GM19328 (cell line): ENCODE measurements at regions not wholly inside any gene's neighbourhood (a gene's known extent, or its start where the extent isn't known, plus 50 kb on each side); places are given as distances from the start of the nearest gene placed in this dataset.
A peak's percentile ranks its signal among the peaks of the same experiment; 100 is the strongest.
"Not testable (repeated sequence)": the region's sequence is repeated elsewhere in the genome, so short reads cannot be mapped to it uniquely, and the experiment has no call there.

ENCODE experiments used
- ATAC-seq: cut with Tn5 transposase; IDR thresholded peaks from one replicate; pipeline ENCODE4 v1.9.1; 2021; ENCODE audit warnings: mild to moderate bottlenecking, moderate library complexity; ENCODE audit not compliant: unreplicated experiment

DNA sequence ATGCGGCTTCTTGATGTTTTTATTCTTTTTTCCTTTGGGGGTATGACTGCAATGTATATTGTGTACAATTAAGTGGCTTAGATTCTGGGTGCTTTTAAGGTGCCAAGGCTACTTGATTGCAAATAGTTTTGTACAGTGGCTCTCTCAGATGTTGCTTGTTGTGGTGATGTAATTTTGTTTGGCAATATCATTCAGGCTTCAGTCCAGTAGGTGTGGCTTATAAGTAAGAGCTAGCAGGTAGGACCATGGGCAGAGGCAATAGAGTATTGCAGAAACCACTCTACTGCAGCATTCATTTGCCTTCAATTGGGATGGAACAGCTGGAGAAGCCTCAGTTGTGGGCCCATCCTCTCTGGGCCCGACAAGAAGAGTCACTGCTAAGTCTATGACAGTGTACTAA, 407.9 kb upstream of the MAN1A1 start:
- no peak for ATAC-seq

DNA sequence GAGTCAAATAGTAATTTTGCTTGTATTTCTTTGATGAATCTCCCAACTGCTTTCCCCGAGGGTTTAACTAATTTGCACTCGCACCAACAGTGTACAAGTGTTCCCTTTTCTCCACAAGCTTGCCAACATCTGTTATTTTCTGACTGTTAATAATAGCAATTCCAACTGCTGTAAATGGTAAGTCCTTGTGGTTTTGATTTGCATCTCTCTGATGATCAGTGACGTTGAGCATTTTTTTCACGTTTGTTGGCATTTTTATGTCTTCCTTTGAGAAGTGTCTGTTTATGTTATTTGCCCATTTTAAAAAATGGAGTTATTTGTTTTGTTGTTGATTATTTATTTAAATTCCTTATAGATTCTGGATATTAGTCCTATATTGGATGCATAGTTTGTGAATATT, 399.8 kb upstream of the MAN1A1 start:
- no peak for ATAC-seq

DNA sequence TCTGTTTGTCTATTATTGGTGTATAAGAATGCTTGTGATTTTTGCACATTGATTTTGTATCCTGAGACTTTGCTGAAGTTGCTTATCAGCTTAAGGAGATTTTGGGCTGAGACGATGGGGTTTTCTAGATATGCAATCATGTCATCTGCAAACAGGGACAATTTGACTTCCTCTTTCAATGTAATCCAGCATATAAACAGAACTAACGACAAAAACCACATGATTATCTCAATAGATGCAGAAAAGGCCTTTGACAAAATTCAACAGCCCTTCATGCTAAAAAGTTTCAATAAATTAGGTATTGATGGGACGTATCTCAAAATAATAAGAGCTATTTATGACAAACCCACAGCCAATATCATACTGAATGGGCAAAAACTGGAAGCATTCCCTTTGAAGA, 399.0 kb upstream of the MAN1A1 start:
- ATAC-seq, result not testable (repeated sequence)

DNA sequence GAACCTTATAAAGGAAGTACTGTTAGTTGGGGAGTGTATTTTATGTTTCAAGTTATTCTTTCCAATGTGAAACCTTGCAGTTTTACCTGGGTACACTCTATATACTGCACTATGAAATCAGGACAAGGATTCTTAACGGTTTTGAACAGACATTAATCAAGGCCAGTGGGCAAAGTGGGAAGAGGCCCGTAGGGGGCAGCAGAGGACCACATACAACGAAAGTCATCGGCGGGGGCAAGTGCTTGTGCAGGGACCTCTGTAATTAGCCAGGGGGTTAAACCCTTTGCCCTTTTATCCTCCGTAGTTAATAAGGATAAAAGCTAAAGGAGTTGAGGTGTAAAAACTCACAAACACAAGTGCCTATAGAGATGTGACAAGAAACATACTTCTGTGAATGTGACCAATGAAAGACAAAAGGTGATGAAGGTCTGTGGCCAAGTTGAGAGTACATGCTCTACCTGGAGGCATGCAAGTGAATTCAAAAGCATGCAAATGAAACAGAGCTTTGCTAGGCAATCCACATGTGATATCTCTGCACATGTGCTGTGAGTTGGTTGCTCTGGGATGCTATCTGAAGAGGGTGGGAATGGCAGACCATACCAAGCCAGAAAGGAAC, 392.7 kb upstream of the MAN1A1 start:
- peak; percentile 88 for ATAC-seq

DNA sequence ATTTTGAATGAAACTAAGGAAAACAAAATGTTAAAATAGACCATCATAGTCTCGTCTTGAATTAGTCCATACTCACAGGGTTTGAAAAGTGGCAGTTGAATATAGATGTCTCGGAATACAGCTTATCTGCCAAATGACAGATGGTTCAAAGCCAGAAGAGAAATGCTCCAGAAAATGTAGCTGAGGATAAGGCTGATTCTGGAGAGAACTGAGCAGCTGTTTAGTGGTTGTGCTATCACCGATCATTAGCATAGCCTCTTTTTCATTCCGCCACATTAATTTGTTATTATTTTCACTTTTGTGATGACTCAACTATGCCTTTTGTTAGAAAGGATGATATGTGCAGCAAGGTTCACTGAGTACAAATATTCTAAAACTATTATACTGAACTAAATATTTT, 390.2 kb upstream of the MAN1A1 start:
- no peak for ATAC-seq

DNA sequence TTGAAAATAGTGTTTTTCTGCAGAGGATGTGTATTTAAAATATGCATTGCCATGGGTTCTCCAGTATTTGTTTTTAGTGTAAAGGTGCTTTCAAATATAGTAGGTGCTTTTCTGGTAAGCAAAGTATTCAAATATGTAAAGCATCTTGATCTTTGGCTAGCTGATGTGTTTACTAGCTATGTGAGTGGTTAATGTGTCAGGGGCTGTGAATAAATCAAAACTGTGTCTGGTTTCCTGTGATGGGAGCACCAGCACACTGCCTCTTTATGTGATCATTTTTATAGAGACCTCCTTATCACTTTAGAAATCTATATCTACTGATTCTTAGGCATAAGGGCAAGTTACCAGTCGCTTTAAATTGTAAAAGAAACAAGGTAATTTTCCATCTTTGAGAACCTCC, 388.9 kb upstream of the MAN1A1 start:
- ATAC-seq, result no peak

DNA sequence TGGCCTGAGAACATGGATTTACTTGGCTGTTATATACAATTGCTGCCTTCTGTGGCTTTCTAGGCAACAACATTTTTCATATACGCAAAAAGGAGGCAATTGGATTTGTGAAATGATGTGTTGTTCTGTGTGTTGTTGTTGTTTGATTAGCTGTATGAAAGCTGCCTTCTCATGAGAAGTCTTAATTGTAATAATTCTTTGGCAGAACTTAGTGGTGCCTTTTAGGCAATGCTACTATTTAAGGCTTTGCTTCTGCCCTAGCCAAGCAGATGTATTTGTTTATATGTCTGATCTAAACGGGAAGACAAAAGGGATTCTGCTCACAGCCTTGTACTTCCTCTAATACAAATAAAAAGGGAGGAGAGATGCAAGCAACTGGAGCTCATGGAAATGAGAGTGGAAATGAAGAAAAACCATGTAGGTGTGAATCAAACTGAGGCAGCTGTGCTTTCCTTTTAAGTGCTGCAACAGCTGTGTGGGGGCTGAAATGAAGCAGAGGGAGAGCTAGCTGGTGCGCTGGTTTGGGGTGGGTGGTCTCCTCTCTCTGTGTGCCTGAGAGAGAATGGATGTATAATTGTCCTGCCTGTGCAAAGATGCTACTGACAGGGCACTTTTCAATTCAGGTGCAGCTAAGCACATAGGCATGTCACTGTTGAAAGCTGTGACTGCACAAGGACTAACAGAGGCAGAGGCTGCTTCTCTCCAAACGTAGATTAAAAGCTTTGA, 386.9 kb upstream of the MAN1A1 start:
- no peak for ATAC-seq

DNA sequence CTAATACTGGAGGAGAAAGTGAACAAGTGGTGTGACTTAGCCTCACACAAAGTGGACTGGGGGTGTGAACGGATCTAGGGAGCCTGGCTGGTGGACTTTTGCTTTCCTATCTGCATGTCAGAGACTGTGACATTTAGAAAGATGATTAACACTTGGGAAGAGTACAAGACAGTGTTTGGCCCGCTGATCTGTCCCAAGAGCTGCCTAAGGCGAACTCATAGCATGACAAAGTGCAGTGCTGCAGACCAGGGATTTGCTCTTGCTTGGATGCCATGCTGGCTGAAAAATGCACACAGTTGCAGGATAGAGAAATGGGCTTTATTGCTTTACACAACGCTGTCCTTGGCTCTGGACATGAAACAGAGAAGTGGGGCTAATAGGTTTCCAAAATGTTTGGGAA, 386.0 kb upstream of the MAN1A1 start:
- ATAC-seq, result no peak

DNA sequence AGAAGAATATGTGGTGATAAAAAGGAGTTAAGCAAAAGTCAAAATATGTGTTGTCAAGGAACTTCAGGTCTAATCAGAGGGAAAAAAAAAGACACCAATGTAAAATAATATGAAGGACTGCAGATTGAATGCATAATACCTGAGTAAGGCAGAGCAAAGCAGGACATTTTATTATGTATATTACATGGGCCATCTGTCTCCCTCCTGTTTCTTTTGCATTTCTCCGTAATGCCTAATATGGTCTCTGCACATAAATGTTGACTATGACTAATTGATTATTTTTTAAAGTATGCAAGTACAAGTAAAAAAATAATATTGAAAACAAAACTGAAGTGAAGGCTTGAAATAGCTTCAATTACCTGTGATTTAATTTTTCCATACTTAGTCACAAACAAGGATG, 384.7 kb upstream of the MAN1A1 start:
- ATAC-seq, result no peak

DNA sequence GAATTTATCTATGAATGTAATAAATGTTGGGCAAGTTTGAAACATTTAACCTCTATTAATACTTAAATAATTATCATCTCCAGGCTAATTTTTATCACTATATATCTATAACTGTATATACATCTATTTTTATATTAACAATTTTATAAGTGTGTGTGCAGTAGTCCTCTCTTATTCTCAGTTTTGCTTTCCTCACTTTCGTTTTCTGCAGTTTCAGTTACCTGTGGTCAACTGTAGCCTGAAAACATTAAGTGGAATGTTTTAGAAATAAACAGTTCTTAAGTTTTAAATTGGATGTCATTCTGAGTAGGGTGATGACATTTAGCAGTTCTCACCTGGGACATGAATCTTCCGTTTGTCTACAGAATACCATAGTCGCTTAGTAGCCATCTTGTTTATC, 379.4 kb upstream of the MAN1A1 start:
- no peak for ATAC-seq

DNA sequence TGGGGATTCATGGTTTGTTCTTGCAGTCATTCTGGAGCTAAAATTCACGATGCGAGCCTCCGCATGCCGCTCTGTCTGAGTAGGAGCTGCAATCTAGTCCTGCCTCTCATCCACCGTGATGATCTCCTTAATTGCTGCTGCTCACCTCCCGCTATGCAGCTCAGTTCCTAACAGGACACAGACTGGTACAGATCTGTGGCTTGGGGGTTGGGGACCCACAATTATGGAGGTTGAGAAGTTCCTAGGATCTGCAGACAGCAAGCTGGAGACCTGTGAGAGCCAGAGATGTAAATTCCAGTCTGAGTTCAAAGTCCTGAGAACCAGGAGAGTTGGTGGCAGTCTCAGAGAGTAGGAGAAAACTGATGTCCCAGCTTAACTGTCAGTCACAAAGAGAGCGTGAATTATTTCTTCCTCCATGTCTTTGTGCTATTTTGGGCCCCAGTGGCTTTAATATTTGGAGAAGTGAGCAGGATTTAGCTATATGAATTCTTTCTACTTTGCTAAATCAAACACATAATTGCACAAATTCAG, 378.7 kb upstream of the MAN1A1 start:
- ATAC-seq, result no peak

DNA sequence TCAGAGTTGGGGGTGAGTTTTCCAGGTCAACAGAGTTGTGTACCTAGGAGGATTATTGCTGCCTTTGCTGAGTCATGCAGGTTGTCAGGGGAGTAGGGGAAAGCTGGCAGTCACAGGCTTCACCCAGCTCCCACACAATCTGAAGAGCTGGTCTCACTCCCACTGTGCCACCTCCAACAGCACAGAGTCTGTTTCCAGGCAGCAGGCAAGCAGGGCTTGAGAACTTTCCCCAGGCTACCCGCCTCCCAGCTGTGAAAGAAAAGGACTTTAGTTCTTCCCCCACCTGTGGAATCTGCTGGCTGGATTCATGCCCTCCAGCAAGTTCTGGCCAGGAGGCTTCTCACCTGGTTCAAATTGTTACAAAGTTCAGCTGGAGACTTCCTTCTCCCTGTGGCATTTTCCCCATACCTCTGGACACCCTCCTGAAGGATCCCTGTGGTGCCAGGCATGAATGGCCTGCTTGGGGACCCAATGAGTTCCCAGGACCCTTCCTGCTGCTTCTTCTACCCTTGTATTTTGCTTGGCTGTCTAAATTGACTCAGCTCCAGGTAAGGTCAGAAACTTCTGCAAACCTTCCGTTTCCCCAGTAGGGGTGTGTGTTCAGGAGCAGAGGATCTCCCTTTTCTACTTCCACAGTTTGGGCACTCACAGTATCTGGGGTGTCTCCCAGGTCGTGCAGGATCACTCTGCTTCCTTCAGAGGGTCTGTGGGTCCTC, 378.1 kb upstream of the MAN1A1 start:
- ATAC-seq, result no peak

DNA sequence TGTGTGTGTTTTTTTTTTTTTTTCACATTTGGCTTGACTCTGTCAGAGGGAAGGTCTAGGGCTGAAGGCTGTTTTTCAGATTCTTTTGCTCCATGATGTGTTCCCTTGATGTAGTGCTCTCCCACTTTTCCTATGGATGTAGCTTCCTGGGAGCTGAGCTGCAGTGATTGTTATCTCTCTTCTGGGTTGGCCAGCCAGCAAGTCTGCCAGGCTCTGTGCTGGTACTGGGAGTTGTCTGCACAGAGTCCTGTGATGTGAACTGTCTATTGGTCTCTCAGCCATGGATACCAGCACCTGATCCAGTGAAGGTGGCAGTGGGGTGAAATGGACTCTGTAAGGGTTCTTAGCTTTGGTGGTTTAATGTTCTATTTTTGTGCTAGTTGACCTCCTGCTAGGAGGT, 377.4 kb upstream of the MAN1A1 start:
- not testable (repeated sequence) for ATAC-seq

DNA sequence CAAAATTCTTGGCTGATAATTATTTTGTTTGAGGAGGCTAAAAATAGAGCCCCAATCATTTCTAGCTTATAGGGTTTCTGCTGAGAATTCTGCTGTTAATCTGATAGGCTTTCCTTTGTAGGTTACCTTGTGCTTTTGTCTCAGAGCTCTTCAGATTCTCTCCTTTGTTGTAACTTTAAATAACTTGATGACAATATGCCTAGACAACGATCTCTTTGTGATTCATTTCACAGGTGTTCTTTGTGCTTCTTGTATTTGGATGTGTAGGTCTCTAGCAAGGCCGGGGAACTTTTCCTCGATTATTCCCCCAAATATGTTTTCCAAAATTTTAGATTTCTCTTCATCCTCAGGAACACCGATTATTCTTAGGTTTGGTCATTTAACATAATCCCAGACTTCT, 376.5 kb upstream of the MAN1A1 start:
- ATAC-seq, result no peak

DNA sequence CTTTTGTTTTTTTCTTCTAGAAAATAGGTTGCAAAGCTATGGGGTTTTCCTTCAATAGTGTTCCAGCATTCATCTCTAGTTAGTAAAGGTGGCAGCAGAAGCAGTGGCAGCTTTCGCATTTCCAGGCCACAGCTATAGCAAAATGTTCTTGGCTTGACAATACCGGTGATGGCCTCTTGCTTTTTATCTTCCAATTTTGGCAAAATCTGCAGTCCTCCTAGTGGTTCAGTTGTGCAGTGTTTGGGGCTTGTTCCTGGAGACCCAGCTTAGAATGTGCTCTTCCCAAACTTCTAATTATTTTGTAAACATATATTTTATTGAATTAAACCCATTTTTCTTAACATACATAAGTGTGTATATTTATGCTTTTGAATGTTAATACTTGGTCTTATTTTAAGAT, 370.6 kb upstream of the MAN1A1 start:
- no peak for ATAC-seq

DNA sequence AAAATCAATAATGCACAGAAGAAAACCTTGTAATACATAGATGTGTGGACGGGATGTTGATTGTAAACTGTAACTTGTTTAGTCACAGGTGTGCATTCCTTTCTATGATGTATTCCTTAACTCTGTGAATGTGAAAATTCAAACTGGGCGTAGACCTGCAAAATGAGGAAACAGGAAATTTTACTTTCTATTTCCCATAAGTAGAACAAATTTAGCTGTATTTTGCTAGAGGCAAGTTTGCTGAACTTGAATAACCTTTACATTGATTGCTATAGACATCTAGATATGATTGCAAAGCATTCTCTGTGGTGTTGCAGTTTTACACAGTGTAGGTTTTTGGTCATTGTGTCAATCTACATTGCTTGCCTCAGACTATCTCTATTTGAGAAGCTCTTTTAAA, 368.4 kb upstream of the MAN1A1 start:
- no peak for ATAC-seq

DNA sequence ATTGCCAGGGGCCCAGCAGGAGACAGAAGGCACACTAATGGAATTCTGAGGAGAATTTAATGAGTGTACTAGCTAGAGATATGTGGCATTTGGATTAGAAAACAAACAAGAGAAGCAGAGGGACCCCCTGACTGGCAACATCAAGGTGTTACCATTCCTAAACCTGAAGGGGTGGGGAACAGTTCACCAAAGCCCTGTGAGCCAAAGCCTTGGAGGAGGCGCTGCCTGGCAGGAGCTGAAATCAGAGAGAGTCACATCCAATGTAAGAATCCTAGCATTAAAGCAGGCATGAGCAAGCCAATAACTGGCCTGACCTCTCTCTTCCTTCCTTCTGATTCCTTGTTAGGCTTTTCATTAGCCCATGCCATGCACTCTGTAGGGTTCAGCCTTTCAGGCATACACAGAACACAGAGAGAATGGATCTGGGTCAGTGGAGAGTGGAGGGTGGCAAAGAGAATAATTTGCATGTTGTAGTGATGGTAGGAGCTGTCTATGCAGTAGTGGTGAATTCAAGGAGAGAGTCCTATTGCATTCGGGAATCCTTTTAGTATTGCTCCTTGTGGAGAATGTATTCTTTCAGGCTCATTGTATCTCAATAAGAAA, 367.2 kb upstream of the MAN1A1 start:
- no peak for ATAC-seq

DNA sequence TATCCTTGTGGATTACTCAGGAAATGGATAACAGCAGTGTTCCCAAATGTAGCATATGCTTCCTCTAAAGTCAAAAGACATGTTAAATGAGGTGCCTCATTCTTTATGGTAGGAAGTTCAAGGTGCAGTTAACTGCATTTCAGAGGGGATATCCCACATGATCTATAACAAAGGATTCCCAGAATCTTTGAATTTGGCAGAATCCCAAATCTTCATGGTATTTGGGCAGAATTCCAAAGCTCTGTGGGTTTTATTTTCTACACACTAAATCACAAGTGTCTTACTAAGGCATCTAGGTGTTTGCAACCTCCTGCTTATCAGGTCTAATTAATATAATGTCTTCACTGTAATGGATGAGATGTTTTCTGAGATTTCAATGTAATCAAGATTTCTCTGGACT, 364.3 kb upstream of the MAN1A1 start:
- ATAC-seq, result no peak

DNA sequence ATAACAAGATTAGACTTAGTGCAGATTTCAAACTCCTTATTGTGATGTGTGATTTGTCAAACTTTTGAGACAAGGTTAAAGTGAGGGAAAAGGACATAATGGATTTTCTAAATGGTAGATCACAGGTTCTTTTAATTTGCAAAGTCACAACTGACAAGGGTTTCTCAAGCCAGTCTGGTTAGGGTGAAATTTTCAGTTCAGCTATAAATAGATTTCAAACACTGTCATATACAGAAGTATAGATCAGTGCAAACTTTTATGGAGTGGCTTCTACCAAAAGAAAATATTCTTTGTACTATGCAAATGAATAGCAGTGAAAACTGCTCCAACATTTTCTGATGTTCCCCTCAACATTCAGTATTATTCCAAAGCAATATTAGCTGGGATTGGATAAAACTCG, 337.1 kb upstream of the MAN1A1 start:
- ATAC-seq, result no peak

DNA sequence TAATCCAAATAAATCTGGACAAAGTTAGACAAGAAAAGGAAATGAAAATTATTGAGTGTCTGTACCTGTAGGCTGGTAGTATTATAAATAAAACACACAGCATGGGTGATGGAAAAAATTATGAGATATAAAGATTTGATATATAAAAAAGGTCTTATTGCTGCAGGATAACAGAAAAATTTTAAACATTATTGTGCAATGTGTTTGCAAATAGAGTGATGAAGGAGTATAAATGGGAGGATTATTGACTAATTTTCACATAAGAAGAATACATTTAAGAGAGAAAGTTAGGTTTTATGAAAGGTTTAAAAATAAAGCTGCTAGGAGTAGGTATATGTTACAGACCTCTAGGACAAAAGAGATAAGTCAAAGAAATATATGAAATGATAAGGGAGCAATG, 336.7 kb upstream of the MAN1A1 start:
- no peak for ATAC-seq

DNA sequence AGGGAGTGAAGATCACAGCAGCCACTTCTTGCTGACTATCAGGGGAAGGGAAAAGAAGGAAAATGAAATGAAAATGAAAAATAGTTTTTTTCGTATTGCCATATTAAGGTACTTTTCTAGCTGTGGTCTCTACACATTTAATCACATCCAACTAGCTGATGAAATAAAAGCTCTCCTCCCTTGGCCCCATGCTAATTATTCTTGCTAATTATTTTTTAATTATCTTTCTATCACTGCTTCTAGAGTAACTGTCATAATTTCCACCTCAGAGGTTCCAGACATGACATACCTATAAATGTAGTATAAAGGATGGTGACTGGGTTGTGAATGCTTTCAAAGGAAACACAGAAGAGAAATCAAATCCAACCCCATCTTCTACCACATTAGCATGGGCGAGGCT, 334.1 kb upstream of the MAN1A1 start:
- no peak for ATAC-seq

DNA sequence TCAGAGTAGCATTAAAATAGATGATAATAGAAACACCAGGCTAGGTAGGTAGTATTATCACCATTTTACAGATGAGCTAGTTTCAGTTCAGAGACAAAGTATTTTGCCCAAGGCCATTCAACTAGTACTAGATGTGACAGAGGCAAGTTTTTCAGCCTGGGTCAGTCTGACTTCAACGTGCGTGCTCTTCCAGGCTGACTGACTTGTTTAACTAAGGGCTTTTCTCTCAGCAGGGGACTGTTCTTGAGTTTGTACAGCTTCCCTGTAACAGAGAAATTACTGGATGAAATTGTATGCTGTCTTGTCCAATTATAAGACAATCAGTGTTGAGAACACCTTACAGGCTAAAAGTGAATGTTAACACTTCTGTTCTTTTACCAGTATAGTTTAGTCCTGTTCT, 333.5 kb upstream of the MAN1A1 start:
- ATAC-seq, result no peak
